Ishikawa (cell line): ENCODE measurements at regions not wholly inside any gene's neighbourhood (a gene's known extent, or its start where the extent isn't known, plus 50 kb on each side); places are given as distances from the start of the nearest gene placed in this dataset.

Experiments
- CEBPB ChIP-seq: IDR thresholded peaks from 2 replicates; pipeline ENCODE4 v1.6.1; 2012
- CREB1 ChIP-seq: IDR thresholded peaks from 2 replicates; pipeline ENCODE4 v1.6.1; 2012; ENCODE audit warnings: low read depth
- EGR1 ChIP-seq: IDR thresholded peaks from 2 replicates; pipeline ENCODE4 v1.6.1; 2012
- EP300 ChIP-seq: IDR thresholded peaks from 2 replicates; pipeline ENCODE4 v1.6.1; 2012; ENCODE audit warnings: borderline replicate concordance
- FOXM1 ChIP-seq: IDR thresholded peaks from 2 replicates; pipeline ENCODE4 v1.6.1; 2012; ENCODE audit warnings: low read depth, borderline replicate concordance
- MAX ChIP-seq: IDR thresholded peaks from 2 replicates; pipeline ENCODE4 v1.6.1; 2012
- NFIC ChIP-seq: IDR thresholded peaks from 2 replicates; pipeline ENCODE4 v1.6.1; 2012
- REST ChIP-seq: IDR thresholded peaks from 2 replicates; pipeline ENCODE4 v1.6.1; 2012; ENCODE audit warnings: low read depth, mild to moderate bottlenecking
- TAF1 ChIP-seq: IDR thresholded peaks from 2 replicates; pipeline ENCODE4 v1.6.1; 2012; ENCODE audit warnings: low read depth, mild to moderate bottlenecking
- TCF12 ChIP-seq: IDR thresholded peaks from 2 replicates; pipeline ENCODE4 v1.6.1; 2012; ENCODE audit warnings: low read depth
- TEAD4 ChIP-seq: IDR thresholded peaks from 2 replicates; pipeline ENCODE4 v1.6.1; 2012
- YY1 ChIP-seq: IDR thresholded peaks from 2 replicates; pipeline ENCODE4 v1.6.1; 2012; ENCODE audit warnings: low read depth
- ZBTB7A ChIP-seq: IDR thresholded peaks from 2 replicates; pipeline ENCODE4 v1.6.1; 2012; ENCODE audit warnings: low read depth
- TF ChIP-seq, protein P1 (sequence below): IDR thresholded peaks from 2 replicates; pipeline ENCODE4 v1.6.1; 2012

- TF ChIP-seq YY1 (no peak), REST (no peak), TCF12 (no peak), EP300 (no peak), TAF1 (no peak), TEAD4 (no peak), FOXM1 (no peak), NFIC (no peak), MAX (no peak), CEBPB (no peak), CREB1 (no peak), EGR1 (no peak), ZBTB7A (no peak)
- TF ChIP-seq, protein P1, sequence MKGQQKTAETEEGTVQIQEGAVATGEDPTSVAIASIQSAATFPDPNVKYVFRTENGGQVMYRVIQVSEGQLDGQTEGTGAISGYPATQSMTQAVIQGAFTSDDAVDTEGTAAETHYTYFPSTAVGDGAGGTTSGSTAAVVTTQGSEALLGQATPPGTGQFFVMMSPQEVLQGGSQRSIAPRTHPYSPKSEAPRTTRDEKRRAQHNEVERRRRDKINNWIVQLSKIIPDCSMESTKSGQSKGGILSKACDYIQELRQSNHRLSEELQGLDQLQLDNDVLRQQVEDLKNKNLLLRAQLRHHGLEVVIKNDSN = no peak
These were observed 400.1 kb downstream of the NSUN3 start for GRCh38 chr3:94462931-94463330.
